CD4-positive, CD25-positive, alpha-beta regulatory T cell (primary cell): ENCODE measurements at regions not wholly inside any gene's neighbourhood (a gene's known extent, or its start where the extent isn't known, plus 50 kb on each side); places are given as distances from the start of the nearest gene placed in this dataset.
"Not testable (repeated sequence)": the region's sequence is repeated elsewhere in the genome, so short reads cannot be mapped to it uniquely, and the experiment has no call there.

ENCODE experiments used
- ATAC-seq, 2 donors: fragments of 150-1000 bp; cut with Tn5 transposase; one replicate each; pipeline ENCODE4 v1.10.0; 2021; ENCODE audit warnings: low read depth in 2 of 2, moderate number of reproducible peaks in 2 of 2, moderate library complexity in 1 of 2
- DNase-seq, 3 donors: peaks; one replicate each; pipeline versions ENCODE4 v3.0.0 to v3.0.0-alpha.2; 2012 to 2022; ENCODE audit warnings: mixed read lengths in 1 of 3
- H3K27ac ChIP-seq: one replicate; pipeline ENCODE4 v1.7.0; 2013; ENCODE audit warnings: mild to moderate bottlenecking, low read length; ENCODE audit not compliant: insufficient read depth, poor library complexity, severe bottlenecking
- H3K27me3 ChIP-seq: one replicate; pipeline ENCODE4 v1.7.0; 2013; ENCODE audit warnings: low read length; ENCODE audit not compliant: control insufficient read depth, insufficient read depth
- H3K36me3 ChIP-seq: one replicate; pipeline ENCODE4 v1.7.0; 2013; ENCODE audit warnings: mild to moderate bottlenecking, low read length, moderate library complexity; ENCODE audit not compliant: control insufficient read depth, insufficient read depth
- H3K4me1 ChIP-seq: 2 replicates; pipeline ENCODE4 v1.7.0; 2013; ENCODE audit warnings: mild to moderate bottlenecking, low read length; ENCODE audit not compliant: insufficient read depth, control insufficient read depth, poor library complexity, severe bottlenecking
- H3K4me3 ChIP-seq: one replicate; pipeline ENCODE4 v1.7.0; 2013; ENCODE audit warnings: low read depth, mild to moderate bottlenecking, low read length, moderate library complexity
- H3K9me3 ChIP-seq, 2 experiments: 1 replicate in 1 of 2; 2 replicates in 1 of 2; pipeline ENCODE4 v1.7.0; 2013; ENCODE audit warnings: low read length in 2 of 2, mild to moderate bottlenecking in 1 of 2, moderate library complexity in 1 of 2; ENCODE audit not compliant: control insufficient read depth in 2 of 2
- H3K27ac Mint-ChIP-seq, 3 donors: one replicate each; pipeline ENCODE4 v1.8.0; 2020 to 2022; ENCODE audit warnings: mild to moderate bottlenecking in 3 of 3, mixed read lengths in 3 of 3, moderate library complexity in 2 of 3
- H3K27me3 Mint-ChIP-seq: one replicate; pipeline ENCODE4 v1.8.0; 2022; ENCODE audit warnings: mild to moderate bottlenecking, mixed read lengths
- H3K36me3 Mint-ChIP-seq: one replicate; pipeline ENCODE4 v1.8.0; 2020; ENCODE audit warnings: mixed read lengths
- H3K4me1 Mint-ChIP-seq, 4 donors: one replicate each; pipeline ENCODE4 v1.8.0; 2020 to 2022; ENCODE audit warnings: mixed read lengths in 4 of 4, mild to moderate bottlenecking in 1 of 4
- H3K4me3 Mint-ChIP-seq, 4 donors: one replicate each; pipeline ENCODE4 v1.8.0; 2020 to 2022; ENCODE audit warnings: mild to moderate bottlenecking in 4 of 4, mixed read lengths in 4 of 4, moderate library complexity in 3 of 4
- H3K9me3 Mint-ChIP-seq, 7 donors: one replicate each; pipeline ENCODE4 v1.8.0; 2020 to 2022; ENCODE audit warnings: mixed read lengths in 7 of 7, mild to moderate bottlenecking in 3 of 7, moderate library complexity in 2 of 7

GRCh38 chr5:26388976-26389375 is 649.4 kb downstream of the CDH9 start:
- Mint-ChIP-seq H3K9me3 (peaks cover 5 to 29% (median 13%) of the 10 kb centered on the region in 7 donors), H3K4me1 (no peaks in the 10 kb centered on the region), H3K4me3 (no peak overlapping the region), H3K27me3 (no peaks in the 10 kb centered on the region), H3K36me3 (no peaks in the 10 kb centered on the region), H3K27ac (no peak overlapping the region)
- Histone ChIP-seq H3K4me3 (no peak overlapping the region), H3K36me3 (no peaks in the 10 kb centered on the region), H3K4me1 (no peaks in the 10 kb centered on the region), H3K27me3 (no peaks in the 10 kb centered on the region), H3K9me3 (peaks cover 3 to 5% of the 10 kb centered on the region in 2 experiments), H3K27ac (no peak overlapping the region)
- no peak for DNase-seq
- ATAC-seq: no peak

GRCh38 chr5:26386532-26386931 is 651.9 kb downstream of the CDH9 start:
- no peak for DNase-seq
- Histone ChIP-seq H3K9me3 (peaks cover 5% of the 10 kb centered on the region in 2 experiments), H3K27me3 (no peaks in the 10 kb centered on the region), H3K36me3 (no peaks in the 10 kb centered on the region), H3K4me3 (no peak overlapping the region), H3K4me1 (no peaks in the 10 kb centered on the region), H3K27ac (no peak overlapping the region)
- H3K27me3 Mint-ChIP-seq: no peaks in the 10 kb centered on the region
- no peak for ATAC-seq
- no peak overlapping the region for H3K4me3 Mint-ChIP-seq
- H3K36me3 Mint-ChIP-seq: no peaks in the 10 kb centered on the region
- peaks cover 3 to 19% (median 11%) of the 10 kb centered on the region in 7 donors for H3K9me3 Mint-ChIP-seq
- no peak overlapping the region for H3K27ac Mint-ChIP-seq
- no peaks in the 10 kb centered on the region for H3K4me1 Mint-ChIP-seq

GRCh38 chr5:26364624-26365023 is 673.8 kb downstream of the CDH9 start:
- not testable (repeated sequence) for H3K36me3 ChIP-seq, H3K4me1 Mint-ChIP-seq, ATAC-seq, H3K27me3 Mint-ChIP-seq, H3K27ac Mint-ChIP-seq, H3K36me3 Mint-ChIP-seq, H3K4me3 Mint-ChIP-seq, H3K27ac ChIP-seq, H3K4me1 ChIP-seq, H3K27me3 ChIP-seq, DNase-seq, H3K4me3 ChIP-seq
- peaks cover 3 to 44% (median 12%) of the 10 kb centered on the region in 7 donors for H3K9me3 Mint-ChIP-seq
- H3K9me3 ChIP-seq: peaks cover 0 to 52% of the 10 kb centered on the region in 2 experiments

GRCh38 chr5:26343801-26344325 is 694.5 kb downstream of the CDH9 start:
- Histone ChIP-seq H3K36me3 (no peaks in the 10 kb centered on the region), H3K27ac (no peak overlapping the region), H3K9me3 (peaks cover 2 to 6% of the 10 kb centered on the region in 2 experiments), H3K27me3 (no peaks in the 10 kb centered on the region), H3K4me1 (no peaks in the 10 kb centered on the region), H3K4me3 (no peak overlapping the region)
- H3K27ac Mint-ChIP-seq: no peak overlapping the region
- H3K4me3 Mint-ChIP-seq: no peak overlapping the region
- H3K9me3 Mint-ChIP-seq: peaks cover 0 to 29% (median 7%) of the 10 kb centered on the region in 7 donors
- DNase-seq: no peak
- H3K4me1 Mint-ChIP-seq: peaks cover 0 to 3% (median 0%) of the 10 kb centered on the region in 4 donors
- no peak for ATAC-seq
- H3K27me3 Mint-ChIP-seq: no peaks in the 10 kb centered on the region
- no peaks in the 10 kb centered on the region for H3K36me3 Mint-ChIP-seq

GRCh38 chr5:26339576-26339975 is 698.8 kb downstream of the CDH9 start:
- Mint-ChIP-seq H3K27ac (no peak overlapping the region), H3K4me3 (no peak overlapping the region), H3K9me3 (peaks cover 4 to 36% (median 12%) of the 10 kb centered on the region in 7 donors), H3K36me3 (no peaks in the 10 kb centered on the region), H3K4me1 (no peaks in the 10 kb centered on the region), H3K27me3 (no peaks in the 10 kb centered on the region)
- Histone ChIP-seq H3K9me3 (peaks cover 2 to 6% of the 10 kb centered on the region in 2 experiments), H3K4me3 (no peak overlapping the region), H3K4me1 (no peaks in the 10 kb centered on the region), H3K27me3 (no peaks in the 10 kb centered on the region), H3K27ac (no peak overlapping the region), H3K36me3 (no peaks in the 10 kb centered on the region)
- DNase-seq: no peak
- no peak for ATAC-seq

GRCh38 chr5:26329562-26330189 is 708.7 kb downstream of the CDH9 start:
- H3K9me3 ChIP-seq: peaks cover 0 to 16% of the 10 kb centered on the region in 2 experiments
- H3K27me3 ChIP-seq: no peaks in the 10 kb centered on the region
- H3K4me1 Mint-ChIP-seq: no peaks in the 10 kb centered on the region
- H3K9me3 Mint-ChIP-seq: peaks cover 0 to 17% (median 8%) of the 10 kb centered on the region in 7 donors
- H3K4me3 ChIP-seq: no peak overlapping the region
- H3K27ac ChIP-seq: no peak overlapping the region
- no peaks in the 10 kb centered on the region for H3K4me1 ChIP-seq
- no peaks in the 10 kb centered on the region for H3K36me3 Mint-ChIP-seq
- H3K36me3 ChIP-seq: no peaks in the 10 kb centered on the region
- H3K27ac Mint-ChIP-seq: no peak overlapping the region
- H3K4me3 Mint-ChIP-seq: no peak overlapping the region
- no peak for ATAC-seq
- H3K27me3 Mint-ChIP-seq: no peaks in the 10 kb centered on the region
- no peak for DNase-seq

- Mint-ChIP-seq H3K27me3 (no peaks in the 10 kb centered on the region), H3K36me3 (no peaks in the 10 kb centered on the region), H3K4me1 (no peaks in the 10 kb centered on the region), H3K9me3 (peaks cover 0 to 14% (median 6%) of the 10 kb centered on the region in 7 donors), H3K27ac (no peak overlapping the region), H3K4me3 (no peak overlapping the region)
- no peaks in the 10 kb centered on the region for H3K27me3 ChIP-seq
- no peak overlapping the region for H3K27ac ChIP-seq
- no peak for ATAC-seq
- H3K4me1 ChIP-seq: no peaks in the 10 kb centered on the region
- peaks cover 0 to 20% of the 10 kb centered on the region in 2 experiments for H3K9me3 ChIP-seq
- H3K4me3 ChIP-seq: no peak overlapping the region
- H3K36me3 ChIP-seq: no peaks in the 10 kb centered on the region
- DNase-seq: no peak
Measured at GRCh38 chr5:26326153-26326759, 712.1 kb downstream of the CDH9 start.

- peaks cover 0 to 16% (median 7%) of the 10 kb centered on the region in 7 donors for H3K9me3 Mint-ChIP-seq
- H3K4me1 Mint-ChIP-seq, ATAC-seq, H3K4me3 Mint-ChIP-seq, H3K4me3 ChIP-seq, H3K27ac Mint-ChIP-seq, DNase-seq, H3K36me3 ChIP-seq, H3K27me3 Mint-ChIP-seq, H3K36me3 Mint-ChIP-seq, H3K27ac ChIP-seq, H3K27me3 ChIP-seq, H3K4me1 ChIP-seq: not testable (repeated sequence)
- peaks cover 0 to 20% of the 10 kb centered on the region in 2 experiments for H3K9me3 ChIP-seq
Measured at GRCh38 chr5:26325432-26325831, 713.0 kb downstream of the CDH9 start.
